NB4 (cell line): ENCODE measurements at regions not wholly inside any gene's neighbourhood (a gene's known extent, or its start where the extent isn't known, plus 50 kb on each side); places are given as distances from the start of the nearest gene placed in this dataset.

Experiments used
- CTCF ChIP-seq: IDR thresholded peaks from one replicate; pipeline ENCODE4 v1.5.1; 2012; ENCODE audit warnings: low read depth, low read length
- POLR2A ChIP-seq: IDR thresholded peaks from 2 replicates; pipeline ENCODE4 v1.6.1; 2011; ENCODE audit warnings: mild to moderate bottlenecking; ENCODE audit not compliant: insufficient read length; ENCODE audit errors: extremely low read depth

GRCh38 chr6:166240889-166241288 is 67.3 kb downstream of the PRR18 start:
- TF ChIP-seq CTCF (no peak), POLR2A (no peak)
